NCI-H446 treated with DMSO at 0.1 percent for 48 hours (cell line): ENCODE measurements at regions not wholly inside any gene's neighbourhood (a gene's known extent, or its start where the extent isn't known, plus 50 kb on each side); places are given as distances from the start of the nearest gene placed in this dataset.
"Not testable (repeated sequence)": the region's sequence is repeated elsewhere in the genome, so short reads cannot be mapped to it uniquely, and the experiment has no call there.

Source experiments
- DNase-seq: peaks from one replicate; lab custom pipeline; 2025; lab: John Stamatoyannopoulos, UW

DNA sequence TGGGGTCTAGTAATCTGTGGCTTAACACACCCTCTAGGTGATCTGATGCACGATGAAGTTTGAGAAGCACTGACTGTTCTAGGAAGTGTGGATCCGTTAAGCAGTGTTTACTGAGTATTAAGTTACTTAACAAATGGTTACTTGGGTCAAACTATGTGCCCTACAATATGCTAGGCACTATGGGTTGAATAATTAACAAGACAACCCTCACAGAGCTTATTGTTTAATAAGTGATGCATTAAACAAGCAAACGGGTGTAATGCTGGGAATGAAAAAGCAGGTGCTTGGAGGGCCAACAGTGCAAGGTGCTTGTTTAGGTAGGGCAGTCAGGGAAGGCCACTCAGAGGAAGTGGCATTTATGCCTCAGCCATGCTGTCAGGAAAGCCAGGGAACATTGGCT is 378.0 kb upstream of the PODXL start:
- DNase-seq = no peak

DNA sequence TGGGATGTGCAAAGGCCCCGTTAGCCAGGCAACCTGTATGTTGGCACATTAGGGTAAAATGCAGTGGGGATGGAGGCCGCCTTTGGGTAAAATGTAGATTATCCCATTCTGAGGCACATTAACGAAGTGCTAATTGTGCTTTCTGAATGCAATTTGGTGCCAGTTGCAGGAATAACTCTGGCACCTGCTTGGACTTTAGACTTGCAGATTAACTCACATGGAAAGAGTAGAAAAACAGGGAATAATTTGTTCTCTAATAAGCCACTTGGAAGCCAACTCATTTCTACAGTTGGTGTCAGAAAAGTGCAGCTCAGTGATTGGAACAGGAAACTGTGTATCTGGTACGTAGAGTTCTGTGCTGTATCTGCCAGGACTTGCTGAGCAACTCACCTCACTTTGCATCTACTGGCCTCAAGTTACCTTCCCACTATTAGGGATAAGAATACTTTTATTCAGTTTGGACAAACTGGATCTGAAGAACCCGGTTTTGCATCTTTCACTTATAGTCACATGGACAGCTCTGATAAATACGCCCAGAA is 377.4 kb upstream of the PODXL start:
- no peak for DNase-seq

DNA sequence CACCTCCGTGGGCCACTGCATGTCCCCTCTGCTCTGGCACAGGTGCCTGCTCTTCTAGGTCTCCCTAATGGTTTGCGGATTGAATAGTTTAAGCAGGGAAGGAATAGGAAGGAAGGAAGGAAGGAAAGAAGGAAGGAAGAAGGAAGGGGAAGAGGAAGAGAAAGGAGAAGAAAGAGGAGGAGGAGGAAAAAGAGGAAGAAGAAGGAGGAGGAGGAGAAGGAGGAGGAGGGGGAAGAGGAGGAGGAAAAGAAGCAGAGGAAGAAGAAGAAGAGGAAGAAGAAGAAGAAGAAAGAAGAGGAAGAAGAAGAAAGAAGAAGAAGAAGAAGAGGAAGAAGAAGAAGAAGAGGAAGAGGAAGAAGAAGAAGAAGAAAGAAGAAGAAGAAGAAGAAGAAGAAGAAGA is 376.8 kb upstream of the PODXL start:
- DNase-seq = not testable (repeated sequence)

DNA sequence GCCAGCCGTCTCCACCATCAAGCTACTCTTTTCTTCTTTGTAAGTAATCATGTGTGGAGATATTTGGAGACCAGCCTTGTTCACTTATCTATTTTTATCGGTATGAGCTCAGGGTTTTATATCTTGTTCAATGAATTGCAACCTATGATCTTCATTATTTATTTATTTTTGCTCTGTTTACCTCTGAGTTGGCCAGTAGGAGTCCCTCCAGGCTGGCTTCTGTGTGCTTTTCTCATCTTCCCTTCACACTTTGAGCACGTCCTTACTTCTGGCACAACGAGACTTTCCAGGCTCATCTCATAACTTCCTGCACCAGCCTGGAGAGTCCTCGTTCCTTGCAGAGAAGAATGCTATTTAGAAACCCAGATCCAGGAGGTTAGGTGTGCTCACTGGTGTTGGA is 375.8 kb upstream of the PODXL start:
- DNase-seq = no peak

DNA sequence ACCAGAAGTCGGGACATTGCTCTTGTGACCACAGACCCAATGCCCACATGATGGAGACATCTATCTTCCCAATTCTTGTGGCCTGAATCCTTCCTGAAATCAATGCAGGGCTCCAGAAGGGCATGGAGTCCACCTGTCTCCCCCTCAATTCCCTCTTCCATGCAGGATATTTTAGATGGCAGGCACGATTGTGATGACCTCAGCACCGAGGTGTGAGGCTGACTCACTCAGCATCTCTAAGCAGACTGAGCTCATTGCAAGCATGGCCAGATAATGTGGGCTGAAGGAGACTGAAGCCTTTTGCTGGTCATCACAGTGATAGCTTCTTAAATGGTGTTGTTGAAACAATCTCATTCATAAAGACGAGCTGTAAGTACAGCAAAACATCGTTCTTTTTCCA is 374.9 kb upstream of the PODXL start:
- no peak for DNase-seq

DNA sequence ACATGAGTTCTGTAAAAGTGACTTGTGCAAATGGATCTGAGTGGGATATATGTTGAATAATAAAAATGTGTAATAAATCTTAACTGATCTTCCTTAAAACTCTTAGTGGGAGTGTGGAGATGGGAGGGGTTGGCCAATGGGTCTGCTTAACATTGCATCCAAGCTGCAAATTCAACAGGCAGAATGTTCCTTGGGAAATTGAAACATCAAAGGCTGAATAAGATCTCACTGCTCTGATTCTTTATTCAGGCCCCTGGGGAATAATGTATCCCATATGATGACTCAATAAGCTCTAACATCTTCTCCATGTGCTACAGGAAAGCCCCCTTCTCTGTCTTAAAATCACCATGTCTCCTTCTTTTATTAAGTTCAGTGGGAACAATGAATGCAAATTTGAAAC is 373.2 kb upstream of the PODXL start:
- DNase-seq = no peak

DNA sequence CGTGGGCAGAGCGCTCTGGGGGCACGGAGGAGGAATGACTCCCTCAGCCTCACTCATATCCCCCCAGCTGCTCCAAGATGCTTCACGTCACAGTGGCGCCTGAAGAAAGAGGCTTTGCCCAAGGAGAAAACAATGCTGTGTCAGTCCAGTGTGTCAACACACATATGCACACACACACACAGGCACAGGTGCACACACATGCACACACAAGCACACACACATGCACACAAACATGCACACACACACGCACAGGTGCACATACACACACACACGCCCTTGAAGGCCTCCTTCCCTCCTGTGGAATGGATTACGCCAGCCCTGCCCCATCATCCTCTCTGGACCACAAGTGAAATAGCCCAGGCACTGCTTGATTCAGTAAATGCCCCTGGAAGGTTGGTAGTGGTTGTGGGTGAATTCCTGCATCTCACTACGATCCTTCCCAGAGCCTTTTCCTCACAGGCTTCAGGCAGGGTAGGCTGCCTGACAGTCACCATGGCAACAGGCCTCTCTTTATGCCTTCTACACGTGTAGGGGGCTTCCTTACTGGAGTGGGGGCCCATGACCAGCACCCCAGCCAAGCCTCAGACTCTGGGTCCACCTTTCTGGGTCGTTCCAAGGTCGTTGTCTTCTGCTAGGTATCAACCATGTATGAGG is 371.5 kb upstream of the PODXL start:
- DNase-seq = no peak

DNA sequence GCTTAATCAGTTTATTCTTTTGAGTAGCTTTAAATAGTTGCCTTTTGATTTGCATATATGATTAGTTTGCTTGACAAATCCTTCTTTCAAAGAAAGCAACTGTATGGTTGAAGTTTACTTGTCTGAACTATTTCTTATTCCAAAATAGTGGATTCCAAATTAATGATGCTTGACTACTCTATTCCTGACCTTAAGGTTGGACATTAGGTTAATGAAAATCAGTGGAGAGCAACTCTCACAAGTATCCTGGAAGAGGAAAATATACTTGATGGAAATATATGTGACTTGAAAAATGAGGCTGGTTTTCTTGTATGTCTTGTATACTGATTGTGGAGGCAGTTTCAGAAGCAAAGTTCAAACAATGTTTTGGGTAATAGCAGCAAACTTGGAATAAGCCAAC is 369.2 kb upstream of the PODXL start:
- DNase-seq = no peak

DNA sequence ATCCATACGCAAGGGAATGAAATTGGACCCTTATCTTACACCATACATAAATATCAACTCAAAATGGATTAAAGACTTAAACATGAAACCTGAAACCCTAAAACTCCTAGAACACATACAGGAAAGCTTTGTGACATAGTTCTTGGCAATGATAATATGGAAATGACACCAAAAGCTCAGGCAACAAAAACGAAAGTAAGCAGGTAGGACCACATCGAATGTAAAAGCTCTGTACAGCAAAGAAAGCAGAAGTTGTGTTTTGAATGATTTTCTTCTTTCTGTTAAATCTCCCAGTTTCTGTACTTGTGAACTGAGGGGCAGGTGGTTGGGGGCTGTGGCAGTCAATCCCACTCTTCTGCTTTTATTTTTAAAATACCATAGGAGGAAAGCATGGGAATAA is 368.4 kb upstream of the PODXL start:
- DNase-seq = no peak

DNA sequence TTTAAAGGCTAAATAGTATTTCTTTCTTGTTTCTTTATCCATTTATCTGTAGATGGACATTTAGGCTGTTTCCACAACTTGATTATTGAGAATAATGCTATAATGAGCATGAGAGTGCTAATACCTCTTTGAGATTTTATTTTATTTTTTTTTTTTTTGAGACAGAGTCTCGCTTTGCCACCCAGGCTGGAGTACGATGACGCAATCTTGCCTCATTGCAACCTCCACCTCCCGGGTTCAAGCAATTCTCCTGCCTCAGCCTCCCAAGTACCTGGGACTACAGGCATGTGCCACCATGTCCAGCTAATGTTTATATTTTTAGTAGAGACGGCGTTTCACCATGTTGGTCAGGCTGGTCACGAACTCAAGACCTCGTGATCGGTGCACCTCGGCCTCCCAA is 366.5 kb upstream of the PODXL start:
- not testable (repeated sequence) for DNase-seq

DNA sequence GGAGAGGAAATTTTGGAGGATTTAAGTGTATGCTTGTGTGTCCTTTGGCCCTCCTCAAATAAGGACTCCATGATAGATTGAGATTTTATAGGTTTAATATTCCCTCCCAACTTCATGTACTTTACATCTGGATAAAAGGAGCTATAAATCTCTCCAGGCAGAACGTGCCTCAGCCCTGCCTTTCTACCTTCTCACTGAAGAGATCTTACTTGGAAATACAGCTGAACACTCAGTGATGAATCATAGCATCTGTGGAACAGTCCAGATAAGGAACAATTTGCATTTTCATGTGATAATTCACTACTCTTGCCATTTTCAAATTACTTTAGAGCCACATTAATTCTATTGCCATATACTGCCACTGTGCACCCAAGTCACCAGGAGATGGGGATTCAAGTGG is 364.6 kb upstream of the PODXL start:
- DNase-seq = no peak

DNA sequence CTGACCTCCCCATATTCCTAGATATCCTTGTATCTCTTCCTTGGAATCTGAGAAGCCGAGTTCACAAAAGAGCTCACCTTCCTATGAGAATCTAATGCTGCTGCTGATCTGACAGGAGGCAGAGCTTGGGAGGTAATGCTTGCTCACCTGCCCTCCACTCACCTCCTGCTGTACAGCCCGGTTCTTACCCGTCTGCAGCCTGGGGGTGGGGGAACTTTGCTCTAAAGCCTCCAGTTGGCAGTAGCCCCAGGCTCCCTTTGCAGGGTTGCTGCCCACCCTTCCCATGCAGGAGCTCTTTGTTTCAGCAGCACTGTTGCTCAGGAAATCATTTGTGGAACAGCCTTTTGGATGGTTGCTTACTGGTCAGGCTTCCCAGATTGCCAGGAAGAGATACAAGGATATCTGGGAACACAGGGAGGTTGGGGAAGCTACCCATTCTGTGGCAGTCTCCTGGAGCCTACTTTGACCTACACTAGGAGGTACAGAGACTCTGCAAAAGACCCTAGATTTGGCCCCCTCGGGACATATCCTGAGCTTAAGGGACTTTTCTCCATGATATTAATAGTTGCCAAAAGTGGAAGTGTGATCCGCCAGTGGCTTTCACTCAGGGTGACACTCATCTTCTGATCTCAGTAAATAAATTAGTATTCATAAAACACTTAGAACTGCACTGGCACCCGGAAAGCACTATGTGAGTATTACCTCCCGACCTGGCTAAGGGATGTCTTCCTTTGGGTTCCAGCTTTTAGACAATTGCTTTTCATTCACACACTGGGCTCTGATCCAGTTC is 363.7 kb upstream of the PODXL start:
- no peak for DNase-seq

DNA sequence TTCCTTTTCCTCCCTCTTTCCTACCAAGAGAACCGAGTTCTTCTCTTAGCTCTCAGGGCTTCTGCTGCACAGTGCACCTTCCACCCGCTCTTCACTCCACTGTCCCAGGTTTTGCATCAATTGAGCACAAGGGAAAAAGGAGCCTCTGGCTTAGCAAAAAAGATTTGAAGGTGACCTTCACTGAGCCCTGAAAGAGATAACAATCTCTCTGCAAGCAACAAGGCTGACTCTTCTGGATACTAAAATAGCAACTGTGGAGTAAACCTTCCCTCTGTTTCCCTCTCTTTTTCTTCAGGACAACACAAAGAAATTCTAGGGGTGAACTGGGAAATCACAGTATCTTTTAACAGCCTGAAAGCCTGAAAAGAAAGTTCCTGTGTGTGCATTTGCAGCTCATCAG is 354.7 kb upstream of the PODXL start:
- no peak for DNase-seq

DNA sequence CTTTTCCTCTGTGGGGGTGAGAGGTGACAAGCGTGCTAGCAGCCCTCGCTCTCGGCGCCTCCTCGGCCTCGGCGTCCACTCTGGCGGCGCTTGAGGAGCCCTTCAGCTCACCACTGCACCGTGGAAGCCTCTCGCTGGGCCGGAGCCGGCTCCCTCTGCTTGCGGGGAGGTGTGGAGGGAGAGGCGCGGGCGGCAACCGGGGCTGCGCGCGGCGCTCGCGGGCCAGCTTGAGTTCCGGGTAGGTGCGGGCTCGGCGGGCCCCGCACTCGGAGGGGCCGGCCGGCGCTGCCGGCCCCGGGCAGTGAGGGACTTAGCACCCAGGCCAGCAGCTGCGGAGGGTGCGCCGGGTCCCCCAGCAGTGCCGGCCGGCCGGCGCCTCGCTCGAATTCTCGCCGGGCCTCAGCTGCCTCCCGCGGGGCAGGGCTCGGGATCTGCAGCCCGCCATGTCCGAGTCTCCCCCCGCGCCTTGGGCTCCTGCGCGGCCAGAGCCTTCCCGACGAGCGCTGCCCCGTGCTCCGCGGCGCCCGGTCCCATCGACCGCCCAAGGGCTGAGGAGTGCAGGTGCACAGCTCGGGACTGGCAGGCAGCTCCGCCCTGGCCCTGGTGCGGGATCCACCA is 352.8 kb upstream of the PODXL start:
- DNase-seq = no peak

DNA sequence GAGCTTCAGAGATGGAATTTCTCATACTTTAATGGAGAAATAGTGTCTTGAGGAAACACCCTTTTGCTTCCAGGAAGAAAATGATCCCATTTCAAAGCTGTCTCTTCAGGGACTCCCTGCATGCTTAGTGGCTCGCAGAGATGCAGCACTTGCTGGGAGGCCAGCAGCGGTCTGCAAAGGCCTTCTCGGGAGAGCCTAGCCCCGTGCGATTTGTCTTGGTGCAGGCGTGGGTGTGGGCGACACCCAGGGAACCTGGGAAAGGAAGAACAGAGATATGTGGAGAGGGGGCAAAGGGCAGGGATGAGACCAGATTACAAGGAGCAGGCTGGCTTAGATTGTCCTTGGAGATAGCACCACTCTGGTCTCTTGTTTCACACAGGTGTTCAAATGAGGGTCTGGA is 352.3 kb upstream of the PODXL start:
- DNase-seq = no peak

DNA sequence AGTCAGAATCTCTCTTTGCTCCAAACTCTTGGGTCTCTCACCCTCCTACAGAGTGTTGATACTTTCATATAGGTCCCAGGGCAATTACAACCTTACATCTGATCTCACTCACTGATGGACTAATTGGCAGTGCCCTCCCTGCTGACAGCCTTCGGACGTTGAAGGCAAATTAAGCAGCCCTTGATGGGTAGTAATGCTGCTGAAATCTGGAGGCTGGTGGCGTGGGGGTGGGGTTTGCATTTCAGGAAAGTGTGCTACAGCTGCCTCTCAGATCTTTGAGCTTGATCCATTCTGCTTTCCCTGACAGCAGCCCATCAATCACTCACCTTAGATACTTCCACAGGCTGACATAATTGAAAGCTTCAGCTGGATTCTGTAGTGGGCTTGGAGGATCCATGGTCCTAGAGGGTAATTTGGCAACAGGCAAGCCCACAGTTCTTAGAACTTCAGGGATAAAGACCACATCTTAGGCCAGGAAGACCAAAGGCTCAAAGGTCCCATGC is 349.1 kb upstream of the PODXL start:
- DNase-seq = no peak

DNA sequence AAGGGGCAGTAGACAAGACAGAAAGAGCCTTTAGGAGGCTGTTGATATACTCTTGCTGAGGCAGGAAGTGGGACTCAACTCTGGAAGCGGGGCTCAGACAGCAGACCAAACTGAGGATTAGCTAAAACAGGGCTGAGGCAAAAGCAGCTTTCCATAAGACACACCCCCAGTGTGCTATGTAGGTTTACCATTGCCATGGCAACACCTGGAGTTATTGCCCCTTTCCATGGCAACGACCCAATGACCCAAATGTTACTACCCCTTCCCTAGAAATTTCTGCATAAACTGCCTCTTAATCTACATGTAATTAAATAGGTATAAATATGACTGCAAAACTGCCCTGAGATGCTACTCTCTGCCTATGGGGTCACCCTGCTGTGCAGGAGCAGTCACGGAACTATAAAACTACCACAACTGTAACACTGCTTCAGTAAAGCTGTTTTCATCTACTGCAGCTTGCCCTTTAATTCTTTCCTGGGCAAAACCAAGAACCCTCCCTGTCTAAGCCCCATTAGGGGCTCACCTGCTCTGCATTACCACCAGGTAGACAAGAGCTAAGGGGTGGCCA is 348.4 kb upstream of the PODXL start:
- no peak for DNase-seq

DNA sequence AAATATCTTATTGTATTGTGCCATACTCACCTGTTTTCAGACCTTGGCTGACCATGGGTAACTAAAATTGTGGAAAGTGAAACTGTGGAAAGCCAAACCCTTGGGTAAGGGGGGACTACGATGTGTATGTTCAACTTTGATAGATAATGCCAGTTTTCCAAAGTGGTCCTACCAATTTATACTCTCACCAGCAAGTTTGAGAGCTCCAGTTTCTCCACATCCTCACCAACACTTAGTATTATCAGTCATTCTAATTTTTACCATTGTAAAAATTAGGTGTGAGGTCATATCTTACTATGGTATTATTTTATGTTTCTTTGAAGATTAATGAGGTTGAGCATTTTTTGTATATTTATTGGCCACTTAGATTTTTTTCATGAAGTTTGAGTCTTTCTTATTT is 346.9 kb upstream of the PODXL start:
- DNase-seq = no peak

DNA sequence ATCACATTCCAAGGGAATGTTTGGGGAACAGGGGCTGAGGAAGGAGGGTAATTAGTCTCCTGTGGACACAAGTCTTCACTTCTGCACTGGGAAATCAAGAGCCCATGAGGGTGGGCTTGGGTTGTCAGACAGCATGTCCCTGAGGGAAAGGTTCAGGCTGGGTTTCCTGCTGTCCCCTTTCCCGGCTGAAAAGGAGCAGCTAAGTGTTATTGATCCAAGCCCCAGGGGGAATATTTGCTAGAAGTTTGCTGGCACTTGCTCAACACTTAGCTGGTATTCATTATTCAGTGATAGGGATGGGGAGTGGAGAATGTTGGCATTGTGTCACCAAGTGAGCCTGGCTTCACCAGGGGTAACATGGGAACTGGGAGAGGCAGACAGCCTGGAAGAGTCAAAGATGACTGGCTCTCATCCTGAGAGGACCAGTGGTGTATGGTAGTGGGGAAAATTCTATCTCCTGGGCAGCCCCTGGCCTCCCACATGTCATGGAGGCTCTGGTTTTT is 344.4 kb upstream of the PODXL start:
- no peak for DNase-seq

DNA sequence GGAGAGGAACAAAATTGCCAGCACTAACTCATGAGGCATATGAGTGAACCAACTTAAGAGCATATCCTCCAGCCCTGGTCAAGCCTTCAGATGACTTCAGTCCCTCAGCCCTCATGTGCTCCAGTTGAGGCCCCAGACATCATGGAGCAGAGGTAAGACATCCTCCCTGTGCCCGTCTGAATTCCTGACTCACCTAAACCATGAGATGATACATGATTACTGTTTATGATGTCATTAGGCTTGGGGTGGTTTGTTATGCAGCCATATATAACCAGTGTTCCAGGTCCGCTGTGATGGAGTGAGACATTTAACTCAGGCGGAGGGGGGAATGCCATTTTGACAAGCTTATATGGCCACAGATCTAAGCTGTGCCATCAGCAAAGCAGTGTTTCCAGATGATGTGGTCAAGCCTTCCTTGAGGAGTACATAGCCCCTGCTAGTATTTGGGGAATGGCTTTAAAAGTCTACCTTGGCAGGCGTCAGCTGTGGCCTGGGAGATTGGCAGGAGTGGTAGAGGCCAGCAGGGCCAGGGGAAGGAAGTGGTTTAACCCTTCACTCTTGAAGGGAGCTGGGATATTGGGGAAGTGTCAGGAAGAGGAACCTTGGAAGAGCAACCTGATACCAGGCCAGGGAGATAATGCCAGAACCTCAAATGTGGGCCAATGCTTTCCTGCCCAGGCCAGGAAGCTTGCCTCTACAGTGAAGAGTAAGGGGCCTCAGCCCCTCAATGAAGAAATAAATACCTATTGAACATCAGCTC is 343.0 kb upstream of the PODXL start:
- DNase-seq = no peak

DNA sequence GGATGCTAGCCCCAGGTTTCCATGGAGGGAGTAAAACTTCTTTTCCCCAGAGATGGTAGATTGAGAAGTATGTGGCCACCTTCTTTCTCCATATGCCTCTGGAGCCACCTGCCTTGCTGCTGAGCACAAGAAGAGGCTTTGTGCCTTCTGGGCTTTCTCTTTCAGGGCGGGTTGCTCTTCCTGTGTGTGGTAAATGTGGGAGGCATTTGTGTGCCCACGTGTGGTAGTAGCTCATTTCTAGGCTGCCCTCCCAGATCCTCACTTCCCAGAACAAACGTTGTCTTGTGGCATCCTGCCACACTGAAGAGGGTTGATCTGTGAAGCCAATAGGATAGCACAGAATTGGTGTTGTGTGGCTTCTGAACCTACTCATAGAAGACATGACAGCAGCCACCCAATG is 342.0 kb upstream of the PODXL start:
- DNase-seq = no peak

DNA sequence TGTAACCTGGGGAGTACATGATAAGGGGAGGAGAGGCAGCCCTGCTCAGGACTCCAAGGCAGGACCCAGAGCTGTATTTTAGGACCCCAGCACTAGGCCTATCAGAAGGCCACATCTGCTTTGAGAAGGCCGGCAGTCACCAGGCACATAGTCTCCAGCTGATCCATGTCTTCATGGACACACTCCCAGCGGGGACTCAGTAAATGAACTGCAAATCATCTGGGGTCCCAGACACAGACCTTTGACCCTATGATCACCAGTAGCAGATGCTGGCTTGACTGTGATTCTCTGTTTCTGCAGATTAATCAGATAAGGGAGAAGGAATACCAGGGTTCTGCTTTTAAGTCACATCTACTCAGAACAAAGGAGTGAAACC is 341.4 kb upstream of the PODXL start:
- no peak for DNase-seq
